Ectodermal cell (in vitro differentiated cells): ENCODE measurements at regions not wholly inside any gene's neighbourhood (a gene's known extent, or its start where the extent isn't known, plus 50 kb on each side); places are given as distances from the start of the nearest gene placed in this dataset.

Source experiments
- H3K27ac ChIP-seq: 2 replicates; pipeline ENCODE4 v1.7.0; 2013; ENCODE audit warnings: mild to moderate bottlenecking, low read depth, low read length; ENCODE audit not compliant: insufficient read depth, poor library complexity, severe bottlenecking
- H3K27me3 ChIP-seq: 2 replicates; pipeline ENCODE4 v1.7.0; 2013; ENCODE audit warnings: mild to moderate bottlenecking, low read length; ENCODE audit not compliant: insufficient read depth, control insufficient read depth, poor library complexity, severe bottlenecking
- H3K36me3 ChIP-seq: one replicate; pipeline ENCODE4 v1.7.0; 2013; ENCODE audit warnings: low read length; ENCODE audit not compliant: control insufficient read depth, insufficient read depth
- H3K4me1 ChIP-seq: one replicate; pipeline ENCODE4 v1.7.0; 2013; ENCODE audit warnings: low read length; ENCODE audit not compliant: control insufficient read depth, insufficient read depth
- H3K4me3 ChIP-seq: 2 replicates; pipeline ENCODE4 v1.7.0; 2013; ENCODE audit warnings: low read depth, low read length, control low read depth; ENCODE audit not compliant: insufficient read depth
- H3K9me3 ChIP-seq: 2 replicates; pipeline ENCODE4 v1.7.0; 2013; ENCODE audit warnings: mild to moderate bottlenecking, low read length, moderate library complexity; ENCODE audit not compliant: control insufficient read depth
- WGBS, 2 experiments: methylation state at CpG; one replicate each; pipeline ENCODE4 v1.1.7; 2013; ENCODE audit warnings: missing lambda C conversion rate in 2 of 2; 5-methylcytosine and 5-hydroxymethylcytosine counted together

DNA sequence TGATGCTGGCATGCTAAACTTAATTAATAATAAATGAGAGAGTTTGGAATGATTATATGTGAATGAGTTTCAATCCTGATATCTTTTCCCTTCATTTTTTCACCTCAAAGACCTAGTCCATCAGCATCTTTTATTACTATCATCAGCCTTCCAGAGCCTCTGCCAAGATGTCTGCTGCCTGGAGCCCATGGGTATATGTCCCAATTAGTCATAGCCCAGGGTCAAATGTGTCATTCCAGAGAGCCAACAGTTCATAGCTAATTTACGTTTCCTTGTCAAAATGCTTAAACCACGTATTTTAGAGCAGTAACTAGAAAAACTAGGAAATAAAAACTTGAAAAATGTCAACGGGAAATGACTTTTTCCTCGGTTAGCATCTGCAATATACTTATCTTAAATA lies 457.9 kb downstream of the SI start:
- Histone ChIP-seq H3K36me3 (no peaks in the 10 kb centered on the region), H3K4me1 (no peaks in the 10 kb centered on the region), H3K27me3 (no peaks in the 10 kb centered on the region), H3K27ac (no peak overlapping the region), H3K9me3 (no peaks in the 10 kb centered on the region), H3K4me3 (no peak overlapping the region)
- WGBS, 2 experiments: 88 to 94% methylated on average over 4 of the region's 4 CpGs

DNA sequence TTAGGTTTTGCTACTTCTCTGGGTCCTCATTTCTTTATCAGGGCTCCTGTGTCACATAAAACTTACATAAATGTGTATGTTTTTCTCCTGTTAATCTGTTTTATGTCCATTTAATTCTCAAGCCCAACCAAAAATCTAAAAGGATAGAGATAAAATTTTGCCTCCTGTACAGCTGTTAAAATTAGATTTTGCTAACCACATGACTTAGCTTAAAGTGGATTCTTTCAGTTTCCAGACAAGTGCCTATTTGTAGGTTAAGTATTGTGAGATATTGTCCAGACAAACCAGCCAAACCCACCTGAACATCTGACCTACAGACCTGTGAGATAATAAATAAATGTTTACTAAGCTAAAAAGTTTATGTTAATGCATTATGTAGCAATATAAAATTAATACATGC lies 465.5 kb downstream of the SI start:
- no peak overlapping the region for H3K4me3 ChIP-seq
- H3K27ac ChIP-seq: no peak overlapping the region
- no peaks in the 10 kb centered on the region for H3K36me3 ChIP-seq
- no peaks in the 10 kb centered on the region for H3K27me3 ChIP-seq
- no peaks in the 10 kb centered on the region for H3K4me1 ChIP-seq
- no peaks in the 10 kb centered on the region for H3K9me3 ChIP-seq

DNA sequence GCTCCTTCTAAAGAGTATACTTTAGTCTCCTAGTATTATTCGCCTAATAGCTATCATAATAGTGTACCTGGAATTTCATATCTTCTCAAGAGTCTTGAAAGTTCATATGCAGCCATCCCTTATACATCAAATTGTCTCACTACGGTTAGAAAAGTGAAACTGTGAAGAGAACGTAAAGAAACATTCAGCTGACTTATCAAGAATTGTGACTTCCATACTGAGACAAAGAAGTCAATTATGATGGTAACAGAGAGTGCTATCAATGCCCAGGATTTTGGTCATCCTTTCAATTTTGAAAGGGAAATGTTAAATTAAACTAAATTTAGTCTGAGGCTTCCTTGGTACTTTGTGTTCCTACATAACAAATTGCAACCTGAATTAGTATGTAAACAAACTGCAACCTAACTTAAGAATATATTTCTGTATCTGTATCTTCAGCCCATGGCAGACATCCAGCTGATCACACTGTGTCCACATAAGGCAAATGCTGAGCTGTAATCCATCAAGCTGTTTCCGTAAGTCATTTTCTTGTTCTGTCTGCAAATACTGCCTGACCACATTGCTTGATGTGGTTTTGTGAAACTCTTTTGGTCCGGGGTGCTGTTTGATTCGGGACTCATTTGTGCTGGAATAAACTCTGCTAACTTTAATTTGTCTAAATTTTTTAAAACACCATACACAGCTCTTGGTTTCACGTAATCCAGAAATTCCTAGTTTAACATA lies 469.6 kb downstream of the SI start:
- WGBS, 2 experiments: 88 to 92% methylated on average over 6 to 7 of the region's 7 CpGs
- no peak overlapping the region for H3K4me3 ChIP-seq
- H3K9me3 ChIP-seq: no peaks in the 10 kb centered on the region
- H3K4me1 ChIP-seq: no peaks in the 10 kb centered on the region
- H3K36me3 ChIP-seq: no peaks in the 10 kb centered on the region
- no peak overlapping the region for H3K27ac ChIP-seq
- H3K27me3 ChIP-seq: no peaks in the 10 kb centered on the region

DNA sequence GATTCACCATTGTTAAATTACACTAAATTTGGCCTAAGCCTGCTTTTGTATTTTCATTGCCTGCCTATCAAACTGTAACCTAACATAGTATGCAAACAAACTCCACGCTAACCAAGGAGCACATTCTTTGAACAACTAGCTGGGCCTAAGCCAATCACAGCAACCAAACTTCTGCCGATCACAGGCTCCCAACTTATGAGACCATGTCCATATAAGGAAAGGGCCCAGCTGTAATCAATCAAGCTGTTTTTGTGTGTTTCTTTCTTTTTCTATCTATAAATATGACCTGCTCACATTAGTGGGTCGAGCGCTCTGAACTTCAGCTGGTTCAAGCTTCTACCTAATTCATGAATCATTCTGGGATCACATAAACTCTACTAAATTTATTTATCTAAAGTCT lies 473.6 kb downstream of the SI start:
- WGBS, 2 experiments: 86 to 94% methylated on average over 2 to 4 of the region's 4 CpGs
- Histone ChIP-seq H3K4me3 (no peak overlapping the region), H3K9me3 (no peaks in the 10 kb centered on the region), H3K27ac (no peak overlapping the region), H3K27me3 (no peaks in the 10 kb centered on the region), H3K4me1 (no peaks in the 10 kb centered on the region), H3K36me3 (no peaks in the 10 kb centered on the region)

DNA sequence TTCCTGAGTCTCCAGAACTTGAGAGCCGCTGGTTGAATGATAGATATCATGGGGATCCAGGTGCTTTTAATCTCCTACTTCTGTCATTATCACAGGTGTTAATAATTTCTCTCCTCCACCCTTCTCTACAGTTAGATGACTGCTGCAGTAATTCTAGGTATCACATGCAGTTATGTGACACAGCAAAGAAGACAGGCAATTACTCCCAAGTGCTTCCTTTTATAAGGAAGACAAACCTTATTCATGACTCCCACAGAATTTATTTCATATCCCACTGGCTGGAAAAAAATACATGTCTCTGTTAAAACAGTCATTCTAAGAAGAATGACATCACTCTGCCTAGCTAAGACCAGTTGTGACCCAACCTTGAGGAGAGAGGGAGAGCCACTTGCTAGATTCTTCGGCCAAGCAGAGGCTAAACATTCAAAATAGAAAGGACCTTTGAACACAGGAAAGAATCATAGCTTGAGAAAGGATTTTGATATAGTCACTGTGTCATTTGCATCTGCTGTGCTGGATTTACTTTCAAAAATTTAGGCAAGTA lies 500.6 kb downstream of the SI start:
- WGBS, 2 experiments: 98 to 100% methylated on average over 2 of the region's 2 CpGs
- Histone ChIP-seq H3K27ac (no peak overlapping the region), H3K36me3 (no peaks in the 10 kb centered on the region), H3K27me3 (no peaks in the 10 kb centered on the region), H3K4me1 (no peaks in the 10 kb centered on the region), H3K4me3 (no peak overlapping the region), H3K9me3 (no peaks in the 10 kb centered on the region)

DNA sequence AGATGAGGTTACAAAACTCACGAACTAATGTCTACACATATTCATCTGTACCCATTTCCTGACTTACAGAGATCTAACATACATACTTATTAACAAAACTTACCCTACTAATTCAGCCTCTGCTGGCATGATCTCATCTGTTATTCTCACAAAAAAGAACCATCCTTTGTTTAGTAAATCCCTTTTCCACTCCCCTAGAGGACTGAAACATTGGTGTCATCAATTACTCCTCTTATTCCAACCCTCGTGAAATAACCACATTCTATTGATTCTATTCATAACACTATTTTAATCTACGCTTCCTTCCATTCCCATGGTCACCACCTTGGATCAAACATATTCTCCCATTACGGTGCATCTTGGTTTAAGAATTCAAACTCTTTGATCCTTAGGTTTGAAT lies 505.9 kb downstream of the SI start:
- H3K4me1 ChIP-seq: no peaks in the 10 kb centered on the region
- no peaks in the 10 kb centered on the region for H3K27me3 ChIP-seq
- H3K9me3 ChIP-seq: no peaks in the 10 kb centered on the region
- 89 to 92% methylated on average over 4 of the region's 4 CpGs for WGBS, 2 experiments
- H3K27ac ChIP-seq: no peak overlapping the region
- H3K36me3 ChIP-seq: no peaks in the 10 kb centered on the region
- H3K4me3 ChIP-seq: no peak overlapping the region

DNA sequence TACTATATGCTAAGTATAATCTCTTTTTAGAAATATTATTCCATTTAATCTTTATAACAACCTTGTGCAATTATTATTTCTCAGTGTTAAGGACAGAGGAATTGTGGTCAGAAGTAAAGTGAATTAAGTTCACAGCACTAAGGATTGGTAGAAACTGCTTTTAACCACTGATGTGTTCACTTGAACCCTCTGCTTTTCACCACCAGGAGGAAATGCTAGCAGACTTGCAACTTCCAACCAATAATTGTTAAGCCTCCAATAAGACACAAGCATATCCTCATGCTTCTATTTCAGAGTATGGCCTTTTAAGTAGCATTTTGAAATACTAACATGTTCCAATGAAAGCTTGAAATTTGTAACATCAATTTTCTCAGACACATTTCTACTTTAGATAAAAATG lies 527.4 kb downstream of the SI start:
- Histone ChIP-seq H3K9me3 (no peaks in the 10 kb centered on the region), H3K4me1 (no peaks in the 10 kb centered on the region), H3K4me3 (no peak overlapping the region), H3K36me3 (no peaks in the 10 kb centered on the region), H3K27me3 (no peaks in the 10 kb centered on the region), H3K27ac (no peak overlapping the region)

DNA sequence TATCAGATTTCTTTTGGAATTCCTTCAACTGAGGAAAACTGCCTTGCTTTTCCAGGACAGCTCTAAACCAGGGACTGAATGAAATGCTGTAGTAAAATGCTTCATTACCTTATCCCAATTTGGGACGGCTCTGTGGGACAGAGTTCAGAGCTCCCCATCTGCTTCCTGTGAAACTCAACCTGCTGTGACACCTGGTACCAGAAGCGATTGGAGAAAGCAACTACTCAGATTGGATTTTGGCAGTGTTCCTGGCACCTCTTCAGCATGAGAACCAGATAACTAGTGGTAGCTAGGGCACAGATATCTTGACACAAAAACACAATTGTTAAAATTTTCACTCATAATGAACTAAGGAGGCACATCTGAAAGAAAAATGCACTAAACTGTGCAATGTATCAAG lies 539.1 kb downstream of the SI start:
- Histone ChIP-seq H3K27ac (no peak overlapping the region), H3K36me3 (no peaks in the 10 kb centered on the region), H3K4me3 (no peak overlapping the region), H3K27me3 (no peaks in the 10 kb centered on the region), H3K4me1 (no peaks in the 10 kb centered on the region), H3K9me3 (no peaks in the 10 kb centered on the region)
- 85 to 86% methylated on average over 2 of the region's 2 CpGs for WGBS, 2 experiments

DNA sequence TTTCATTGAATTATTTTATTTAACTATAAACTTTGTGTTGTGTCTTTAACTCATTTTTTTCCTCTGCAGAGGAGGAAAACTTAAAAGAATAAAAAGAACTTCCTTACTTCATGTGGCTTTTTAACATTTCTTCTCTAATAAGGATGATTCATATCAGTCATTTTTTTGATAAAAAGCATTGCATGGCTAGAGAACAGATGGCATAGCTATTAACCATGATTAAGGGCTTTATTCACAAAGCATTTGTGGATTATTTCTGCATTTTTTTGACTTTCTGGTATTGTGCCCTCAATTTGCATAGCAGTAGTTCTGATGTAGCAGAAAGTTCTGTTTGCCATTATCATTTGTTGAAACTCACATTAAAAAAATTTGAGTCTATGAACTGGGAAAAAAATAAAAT lies 540.8 kb downstream of the SI start:
- H3K9me3 ChIP-seq: no peaks in the 10 kb centered on the region
- no peak overlapping the region for H3K27ac ChIP-seq
- no peaks in the 10 kb centered on the region for H3K4me1 ChIP-seq
- no peak overlapping the region for H3K4me3 ChIP-seq
- no peaks in the 10 kb centered on the region for H3K27me3 ChIP-seq
- H3K36me3 ChIP-seq: no peaks in the 10 kb centered on the region

DNA sequence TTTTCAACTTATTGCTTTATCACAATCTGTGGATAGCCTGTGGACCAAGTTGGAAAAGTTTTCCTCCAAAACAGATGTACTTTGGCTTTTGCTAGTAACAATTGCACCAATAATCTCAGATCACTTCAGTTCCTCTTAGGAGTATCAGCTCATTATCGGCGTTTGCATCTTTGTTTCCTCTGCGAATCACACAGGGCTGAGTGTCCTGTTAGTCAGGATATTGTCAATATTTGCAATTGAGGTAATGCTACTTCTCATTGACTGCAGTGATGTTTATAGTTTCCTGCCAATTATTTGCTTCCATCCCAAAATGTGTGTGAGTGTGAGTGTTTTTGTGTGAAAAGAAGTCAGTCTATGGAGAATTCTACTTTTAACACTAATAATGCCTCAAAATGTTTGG lies 545.0 kb downstream of the SI start:
- WGBS, 2 experiments: 85 to 99% methylated on average over 3 of the region's 3 CpGs
- no peaks in the 10 kb centered on the region for H3K9me3 ChIP-seq
- no peak overlapping the region for H3K27ac ChIP-seq
- no peaks in the 10 kb centered on the region for H3K36me3 ChIP-seq
- no peak overlapping the region for H3K4me3 ChIP-seq
- no peaks in the 10 kb centered on the region for H3K4me1 ChIP-seq
- no peaks in the 10 kb centered on the region for H3K27me3 ChIP-seq

DNA sequence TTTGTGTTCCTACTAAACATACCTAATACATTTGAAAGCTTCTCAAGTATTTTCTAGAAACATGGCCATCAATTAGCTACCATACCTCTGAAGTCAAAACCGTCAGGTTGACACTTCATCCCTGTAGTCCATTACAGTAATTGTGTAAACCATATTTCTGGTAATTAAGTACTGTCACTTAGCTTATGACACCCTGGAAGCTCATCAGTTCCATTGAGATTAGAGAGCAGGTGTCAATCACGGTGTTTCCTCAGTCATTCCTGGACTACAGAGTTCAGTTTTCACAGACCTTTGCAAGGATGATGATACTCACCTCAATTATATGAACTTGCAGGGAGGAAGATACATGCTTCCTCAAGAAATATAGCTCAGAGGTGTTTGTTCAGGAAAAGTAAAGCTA lies 552.0 kb downstream of the SI start:
- no peaks in the 10 kb centered on the region for H3K9me3 ChIP-seq
- H3K27ac ChIP-seq: no peak overlapping the region
- WGBS, 2 experiments: 97 to 100% methylated on average over 2 of the region's 2 CpGs
- H3K4me1 ChIP-seq: no peaks in the 10 kb centered on the region
- H3K36me3 ChIP-seq: no peaks in the 10 kb centered on the region
- no peak overlapping the region for H3K4me3 ChIP-seq
- H3K27me3 ChIP-seq: no peaks in the 10 kb centered on the region
